ENCODE measurements at regions not wholly inside any gene's neighbourhood (a gene's known extent, or its start where the extent isn't known, plus 50 kb on each side); places are given as distances from the start of the nearest gene placed in this dataset.
"Not testable (repeated sequence)": the region's sequence is repeated elsewhere in the genome, so short reads cannot be mapped to it uniquely, and the experiment has no call there.

DNA sequence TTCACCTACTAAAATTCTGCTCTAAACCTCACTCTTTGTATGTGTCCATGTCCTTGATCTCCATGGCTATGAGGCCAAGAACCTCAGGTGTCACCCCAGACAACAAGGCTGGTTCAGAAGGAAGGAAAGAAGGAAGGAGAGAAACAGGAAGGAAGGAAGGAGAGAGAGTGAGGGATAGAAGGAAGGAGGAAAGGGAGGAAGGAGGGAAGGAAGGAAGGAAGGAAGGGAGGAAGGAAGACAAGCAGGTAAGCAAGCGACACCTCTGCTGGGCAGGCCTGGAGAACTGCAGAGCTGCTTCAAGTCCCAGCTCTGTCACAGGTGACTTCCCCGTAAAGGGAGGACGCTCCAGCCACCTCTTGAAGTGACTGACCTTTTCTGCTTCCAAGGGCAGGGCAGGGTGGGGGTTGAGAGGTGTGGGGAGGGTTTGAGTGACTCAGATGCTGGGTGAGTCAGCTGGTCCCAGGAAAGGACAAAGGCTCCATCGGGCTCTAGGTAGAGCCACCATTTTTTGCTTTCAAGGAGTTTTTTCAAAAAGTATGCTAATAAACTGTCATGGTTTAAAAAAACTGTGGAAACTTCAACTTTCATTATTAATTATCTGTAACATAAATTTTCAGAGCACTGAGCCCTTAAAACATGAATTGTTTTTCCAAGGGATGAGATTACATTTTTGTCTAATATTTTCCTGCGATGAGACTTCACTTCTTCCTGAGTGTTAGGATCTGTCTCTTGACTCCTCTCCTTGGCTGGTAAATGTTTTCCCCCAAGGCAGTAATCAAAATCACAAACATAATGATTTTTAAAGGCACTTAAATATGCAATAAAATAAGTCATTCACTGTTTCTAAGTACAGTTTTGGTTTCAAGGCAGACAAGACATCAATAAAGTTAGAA, 90.1 kb upstream of the L3MBTL4 start:
- Mint-ChIP-seq H3K27ac (no peak overlapping the region), H3K36me3 (no peaks in the 10 kb centered on the region), H3K4me3 (no peak overlapping the region), H3K9me3 (peaks cover 17% of the 10 kb centered on the region), H3K4me1 (no peaks in the 10 kb centered on the region)
- no peak for ATAC-seq
- DNase-seq (ENCODE audit: low spot score in 2 of 2) = no peak

DNA sequence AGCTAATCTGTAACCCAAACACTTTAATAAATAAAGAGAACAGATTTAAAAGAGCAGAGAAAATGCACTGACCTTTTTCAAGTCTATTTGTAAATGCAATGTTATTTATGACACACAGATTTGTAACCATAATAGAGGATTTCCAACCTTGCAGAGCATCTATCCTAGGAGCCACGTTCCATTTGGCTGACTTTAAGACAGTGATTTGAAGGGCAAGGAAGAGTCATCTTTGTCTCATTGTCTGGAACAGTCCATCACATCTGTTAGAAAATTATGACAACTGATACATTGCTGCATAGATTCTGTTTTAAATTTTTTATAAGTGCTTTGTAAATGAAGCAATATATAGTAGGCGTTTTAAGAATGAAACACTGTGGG, 90.8 kb upstream of the L3MBTL4 start:
- Mint-ChIP-seq H3K4me3 (no peak overlapping the region), H3K36me3 (no peaks in the 10 kb centered on the region), H3K4me1 (no peaks in the 10 kb centered on the region), H3K9me3 (peaks cover 17% of the 10 kb centered on the region), H3K27ac (no peak overlapping the region)
- ATAC-seq = no peak
- DNase-seq (ENCODE audit: low spot score in 2 of 2) = no peak

DNA sequence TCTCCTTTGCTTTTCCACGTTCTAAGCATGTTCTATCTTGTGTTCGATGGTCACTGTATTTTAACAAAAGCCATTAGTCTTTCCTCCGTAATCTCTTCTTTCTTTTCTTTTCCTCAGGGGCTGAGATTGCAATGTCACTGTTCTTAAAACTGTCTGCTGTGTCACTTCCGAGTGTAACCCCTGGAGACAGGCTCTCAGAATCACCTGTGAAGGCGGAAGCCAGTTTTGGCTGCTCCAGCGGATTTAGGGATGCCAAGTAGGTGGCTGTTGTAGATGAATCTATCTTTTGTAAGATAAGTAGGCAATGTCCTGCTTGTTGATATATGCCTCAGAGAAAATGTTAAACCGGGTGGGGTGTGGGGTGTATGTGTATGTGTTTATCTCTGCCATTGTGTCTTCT, 94.7 kb upstream of the L3MBTL4 start:
- ATAC-seq (no peak), DNase-seq (ENCODE audit: low spot score in 2 of 2) (no peak)
- H3K9me3 Mint-ChIP-seq = peaks cover 17% of the 10 kb centered on the region
- no peak overlapping the region for H3K4me3 Mint-ChIP-seq
- H3K27ac Mint-ChIP-seq = no peak overlapping the region
- no peaks in the 10 kb centered on the region for H3K36me3 Mint-ChIP-seq
- H3K4me1 Mint-ChIP-seq = no peaks in the 10 kb centered on the region

DNA sequence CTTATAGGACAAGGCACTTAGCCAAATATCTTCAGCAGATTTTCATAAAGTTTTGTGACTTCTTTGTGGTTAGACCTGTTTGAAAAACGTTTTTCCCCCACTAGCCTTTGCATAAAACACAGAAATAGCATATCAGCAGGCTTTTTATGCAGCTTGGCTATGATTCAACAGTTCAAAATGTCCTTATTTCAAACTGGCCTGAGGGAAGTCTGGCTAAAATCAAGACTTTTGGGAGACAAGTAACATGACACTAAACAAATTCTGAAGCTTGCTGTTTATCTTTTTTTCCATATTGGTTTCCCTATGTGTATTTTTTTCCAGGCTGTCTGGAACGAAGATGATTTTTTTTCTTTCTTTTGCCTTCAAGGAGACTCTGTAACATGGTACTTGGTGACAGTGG, 95.1 kb upstream of the L3MBTL4 start:
- ATAC-seq = no peak
- Mint-ChIP-seq H3K4me3 (no peak overlapping the region), H3K27ac (no peak overlapping the region), H3K9me3 (peaks cover 15% of the 10 kb centered on the region), H3K36me3 (no peaks in the 10 kb centered on the region), H3K4me1 (no peaks in the 10 kb centered on the region)
- DNase-seq (ENCODE audit: low spot score in 2 of 2) = no peak

DNA sequence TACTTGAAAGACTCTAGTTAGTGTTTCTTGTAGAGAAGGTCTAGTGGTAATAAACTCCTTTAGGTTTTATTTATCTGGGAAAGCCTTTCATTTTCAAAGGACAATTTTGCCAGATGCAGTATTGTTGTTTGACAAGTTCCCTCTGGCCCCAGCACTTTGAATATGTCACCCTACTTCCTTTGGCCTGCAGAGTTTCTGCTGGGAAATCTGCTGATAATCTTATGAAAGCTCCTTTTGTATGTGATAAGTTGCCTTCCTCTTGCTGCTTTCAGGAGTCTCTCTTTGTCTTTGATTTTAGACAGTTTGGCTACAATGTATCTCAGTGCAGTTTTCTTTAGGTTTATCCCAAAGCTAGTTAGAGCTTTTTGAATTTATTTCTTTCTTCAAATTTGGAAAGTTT, 106.2 kb upstream of the L3MBTL4 start:
- Mint-ChIP-seq H3K27ac (no peak overlapping the region), H3K4me3 (no peak overlapping the region), H3K4me1 (no peaks in the 10 kb centered on the region), H3K36me3 (no peaks in the 10 kb centered on the region), H3K9me3 (peaks cover 28% of the 10 kb centered on the region)
- no peak for DNase-seq (ENCODE audit: low spot score in 2 of 2)
- ATAC-seq = no peak

DNA sequence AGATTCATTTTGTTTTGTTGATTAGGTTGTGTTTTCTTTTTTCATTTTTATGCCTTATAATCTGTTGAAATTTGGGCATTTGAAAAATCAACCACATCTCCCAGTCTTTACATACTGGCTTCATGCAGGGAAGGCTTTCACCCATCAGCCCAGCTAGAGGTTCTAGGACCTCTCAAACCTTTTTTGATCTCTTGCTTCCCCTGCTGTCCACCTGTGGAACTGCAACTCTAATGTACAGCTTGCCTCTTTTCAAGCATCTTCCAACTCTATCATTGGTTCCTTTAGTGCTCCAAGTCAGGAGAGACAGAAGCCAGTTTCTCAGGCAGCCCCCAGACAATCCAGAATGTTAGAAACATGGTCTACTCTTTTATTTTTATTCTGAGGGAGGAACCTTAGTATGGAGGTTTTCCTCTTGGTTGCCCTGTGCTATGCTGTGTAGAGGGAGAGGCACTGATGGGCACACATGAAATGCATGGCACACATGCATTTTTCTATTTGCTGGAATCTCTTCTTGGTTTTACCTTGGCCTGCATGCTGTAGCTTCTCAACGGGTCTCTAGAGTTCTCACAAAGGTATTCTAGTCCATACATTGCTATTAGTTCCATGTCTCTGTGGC, 107.2 kb upstream of the L3MBTL4 start:
- no peak for ATAC-seq
- no peak overlapping the region for H3K4me3 Mint-ChIP-seq
- H3K27ac Mint-ChIP-seq = no peak overlapping the region
- no peak for DNase-seq (ENCODE audit: low spot score in 2 of 2)
- H3K9me3 Mint-ChIP-seq = peaks cover 22% of the 10 kb centered on the region
- H3K36me3 Mint-ChIP-seq = no peaks in the 10 kb centered on the region
- H3K4me1 Mint-ChIP-seq = no peaks in the 10 kb centered on the region

DNA sequence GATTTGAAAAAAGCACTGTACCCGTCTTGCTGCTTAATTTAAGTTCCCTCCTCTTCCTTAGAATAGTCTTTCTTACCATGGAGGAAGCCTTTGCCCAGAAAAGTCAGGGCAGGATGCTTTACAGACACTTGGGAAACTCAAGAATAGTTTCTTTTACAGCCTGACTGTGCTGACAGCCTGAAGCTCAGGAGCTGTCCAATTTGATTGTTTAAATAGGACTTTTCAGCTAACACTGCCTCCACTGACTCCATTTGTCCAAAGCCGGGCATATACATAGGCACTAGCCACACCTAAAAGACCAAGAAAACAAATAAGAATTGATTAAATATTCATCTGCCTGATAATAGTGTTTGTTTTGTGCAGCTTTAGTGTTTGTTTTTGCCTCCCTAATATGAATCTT, 110.9 kb upstream of the L3MBTL4 start:
- no peaks in the 10 kb centered on the region for H3K36me3 Mint-ChIP-seq
- DNase-seq (ENCODE audit: low spot score in 2 of 2) (no peak), ATAC-seq (no peak)
- no peak overlapping the region for H3K4me3 Mint-ChIP-seq
- no peak overlapping the region for H3K27ac Mint-ChIP-seq
- no peaks in the 10 kb centered on the region for H3K4me1 Mint-ChIP-seq
- peaks cover 24% of the 10 kb centered on the region for H3K9me3 Mint-ChIP-seq

DNA sequence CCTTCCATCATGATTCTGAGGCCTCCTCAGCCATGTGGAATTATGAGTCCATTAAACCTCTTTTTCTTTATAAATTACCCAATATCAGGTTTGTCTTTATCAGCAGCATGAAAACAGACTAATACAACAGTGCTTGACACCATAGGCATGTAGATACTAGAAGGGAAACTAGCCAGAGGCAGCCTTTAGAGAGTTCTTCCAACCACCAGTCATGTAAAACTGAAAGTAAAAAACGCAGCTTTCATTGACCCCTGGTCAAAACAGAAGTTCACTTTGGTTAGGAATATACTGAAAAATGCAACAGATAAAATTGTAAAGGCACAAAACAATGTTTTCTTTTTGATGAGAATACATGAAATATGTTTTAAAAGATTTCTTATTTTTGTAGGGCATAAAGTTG, 122.8 kb upstream of the L3MBTL4 start:
- Mint-ChIP-seq H3K36me3 (no peaks in the 10 kb centered on the region), H3K4me3 (no peak overlapping the region), H3K4me1 (no peaks in the 10 kb centered on the region), H3K27ac (no peak overlapping the region), H3K9me3 (peaks cover 13% of the 10 kb centered on the region)
- ATAC-seq = no peak
- DNase-seq (ENCODE audit: low spot score in 2 of 2) = no peak

DNA sequence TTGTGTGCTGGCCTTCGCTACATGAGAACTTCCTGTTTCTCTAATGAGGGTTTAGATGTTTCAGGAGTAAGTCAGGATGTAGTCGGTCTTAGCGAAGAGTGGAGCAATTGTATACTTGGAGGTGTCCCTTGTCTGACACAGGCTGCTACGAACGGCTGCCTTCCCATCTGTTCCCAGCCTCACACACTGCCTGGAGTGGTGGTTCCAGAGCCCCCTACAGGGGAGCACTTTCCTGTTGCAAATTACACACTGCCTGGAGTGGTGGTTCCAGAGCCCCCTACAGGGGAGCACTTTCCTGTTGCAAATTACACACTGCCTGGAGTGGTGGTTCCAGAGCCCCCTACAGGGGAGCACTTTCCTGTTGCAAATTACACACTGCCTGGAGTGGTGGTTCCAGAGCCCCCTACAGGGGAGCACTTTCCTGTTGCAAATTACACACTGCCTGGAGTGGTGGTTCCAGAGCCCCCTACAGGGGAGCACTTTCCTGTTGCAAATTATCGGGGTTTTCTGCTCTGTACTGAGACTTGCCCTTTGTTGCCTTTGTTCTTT, 126.5 kb upstream of the L3MBTL4 start:
- ATAC-seq; H3K4me3 Mint-ChIP-seq; H3K36me3 Mint-ChIP-seq; DNase-seq (ENCODE audit: low spot score in 2 of 2); H3K4me1 Mint-ChIP-seq; H3K27ac Mint-ChIP-seq: not testable (repeated sequence)
- H3K9me3 Mint-ChIP-seq = peaks cover 15% of the 10 kb centered on the region

DNA sequence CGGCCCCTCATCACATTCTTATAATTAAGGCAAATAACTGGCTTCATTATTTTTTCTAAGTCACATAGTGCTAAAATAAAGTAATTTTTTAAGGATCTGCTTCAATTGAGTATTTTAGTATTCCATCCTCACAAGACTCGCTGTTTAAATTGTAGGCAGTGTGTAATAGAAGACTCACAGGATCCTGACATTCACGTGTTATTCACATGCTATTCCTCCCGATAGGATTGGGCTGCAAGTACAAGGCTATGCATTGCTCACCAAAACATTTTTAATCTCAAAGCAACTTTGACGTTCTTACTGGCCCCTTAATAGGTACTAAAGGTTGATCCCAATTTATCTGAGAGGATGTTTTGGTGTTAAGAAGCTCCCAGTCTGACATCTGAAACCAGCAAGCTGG, 127.6 kb upstream of the L3MBTL4 start:
- H3K36me3 Mint-ChIP-seq = no peaks in the 10 kb centered on the region
- peaks cover 12% of the 10 kb centered on the region for H3K9me3 Mint-ChIP-seq
- H3K4me3 Mint-ChIP-seq = no peak overlapping the region
- ATAC-seq (no peak), DNase-seq (ENCODE audit: low spot score in 2 of 2) (no peak)
- H3K4me1 Mint-ChIP-seq = no peaks in the 10 kb centered on the region
- H3K27ac Mint-ChIP-seq = no peak overlapping the region

DNA sequence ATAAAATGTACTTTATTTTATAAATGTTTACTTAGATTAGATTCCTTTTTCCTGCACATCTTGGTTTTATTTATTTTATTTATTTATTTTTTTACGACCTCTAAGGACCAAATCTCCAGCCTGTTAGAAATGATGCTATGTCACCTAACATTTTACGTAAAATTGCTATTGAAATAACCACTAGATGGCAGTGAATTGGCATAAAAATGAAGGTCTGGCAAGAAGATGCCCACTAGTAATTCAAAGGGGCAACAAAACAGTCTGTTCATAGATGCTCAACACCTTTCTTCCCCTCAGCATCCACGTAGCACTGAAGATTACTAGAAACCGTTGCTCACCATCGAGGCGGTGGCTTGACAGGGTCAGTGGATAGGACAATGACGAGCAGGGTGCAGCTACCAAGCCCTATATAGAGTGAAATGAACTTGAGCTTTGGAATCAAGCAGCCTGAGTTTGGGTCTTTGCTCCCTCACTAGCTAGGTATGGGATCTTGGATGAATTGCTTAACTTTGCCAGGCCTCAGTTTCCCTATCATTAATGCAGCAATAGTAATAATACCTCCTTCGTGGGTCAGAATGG, 128.7 kb upstream of the L3MBTL4 start:
- ATAC-seq (no peak), DNase-seq (ENCODE audit: low spot score in 2 of 2) (no peak)
- Mint-ChIP-seq H3K9me3 (peaks cover 11% of the 10 kb centered on the region), H3K4me3 (no peak overlapping the region), H3K36me3 (no peaks in the 10 kb centered on the region), H3K4me1 (no peaks in the 10 kb centered on the region), H3K27ac (no peak overlapping the region)

DNA sequence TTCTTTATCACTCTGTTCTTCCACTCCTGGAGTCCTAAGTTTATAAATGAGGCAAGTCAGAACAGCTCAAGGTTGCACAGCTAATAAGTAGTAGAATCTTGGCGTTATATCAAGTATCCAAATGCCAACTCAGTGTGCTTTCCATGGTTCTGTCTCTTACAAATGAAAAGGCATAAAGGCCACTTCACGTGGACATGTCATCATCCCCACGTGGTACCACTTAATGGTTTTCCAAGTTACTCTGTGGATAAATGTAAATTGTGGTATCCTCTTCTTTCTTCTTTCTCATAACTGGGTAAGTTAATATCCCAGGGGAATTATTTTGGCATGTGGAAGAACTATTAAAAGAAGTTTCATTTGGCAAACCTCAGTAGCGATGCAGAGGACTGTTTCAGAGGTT, 131.5 kb upstream of the L3MBTL4 start:
- H3K4me3 Mint-ChIP-seq = no peak overlapping the region
- H3K4me1 Mint-ChIP-seq = no peaks in the 10 kb centered on the region
- peaks cover 17% of the 10 kb centered on the region for H3K9me3 Mint-ChIP-seq
- H3K36me3 Mint-ChIP-seq = no peaks in the 10 kb centered on the region
- ATAC-seq (no peak), DNase-seq (ENCODE audit: low spot score in 2 of 2) (no peak)
- H3K27ac Mint-ChIP-seq = no peak overlapping the region

DNA sequence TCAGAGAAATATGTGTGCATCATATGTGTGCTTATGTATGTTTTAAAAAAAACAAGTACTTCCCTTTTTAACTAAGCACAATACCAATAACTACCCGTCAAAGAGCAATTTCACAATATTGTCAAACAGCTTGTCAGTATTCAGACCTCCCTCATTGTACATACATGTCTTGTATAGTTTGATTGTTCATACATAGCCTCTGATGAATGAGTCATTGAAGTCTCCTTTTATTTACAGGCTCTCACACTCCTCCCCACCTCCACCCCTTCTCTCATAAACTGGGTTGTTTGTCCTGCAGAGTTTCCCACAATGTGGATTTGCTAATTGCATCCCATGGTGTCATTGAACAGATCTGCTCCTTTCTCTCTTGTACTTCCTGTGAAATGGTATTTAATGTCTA, 132.8 kb upstream of the L3MBTL4 start:
- no peak for DNase-seq (ENCODE audit: low spot score in 2 of 2)
- Mint-ChIP-seq H3K9me3 (peaks cover 21% of the 10 kb centered on the region), H3K36me3 (no peaks in the 10 kb centered on the region), H3K4me3 (no peak overlapping the region), H3K4me1 (no peaks in the 10 kb centered on the region), H3K27ac (no peak overlapping the region)
- no peak for ATAC-seq

DNA sequence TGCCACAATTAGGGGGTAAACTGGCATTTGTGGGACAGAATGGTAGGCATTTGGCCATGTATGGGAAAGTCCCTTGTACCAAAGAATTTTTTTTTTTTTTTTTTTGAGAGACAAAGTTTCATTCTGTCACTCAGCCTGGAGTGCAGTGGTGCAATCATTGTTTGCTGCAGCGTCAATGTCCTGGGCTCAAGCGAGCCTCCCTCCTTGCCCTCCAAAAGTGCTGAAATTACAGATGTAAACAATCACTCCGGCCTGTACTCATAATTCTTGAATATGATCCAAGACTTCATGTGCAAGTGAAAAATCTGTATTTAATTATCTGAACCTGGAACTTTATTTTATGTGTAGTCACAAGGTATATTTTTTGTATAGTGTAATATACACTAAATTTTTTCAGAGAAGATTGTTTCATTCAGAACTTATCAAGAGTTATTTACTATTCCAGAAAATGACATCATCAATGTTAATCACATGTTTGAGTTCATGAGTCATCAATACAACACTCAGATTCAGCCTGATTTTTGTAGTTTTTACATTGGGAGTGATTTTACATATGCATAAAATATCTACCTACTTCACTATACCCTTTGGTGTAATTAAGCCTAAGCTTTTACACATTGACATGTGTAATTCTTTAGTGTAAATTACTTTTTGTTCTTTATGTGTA, 138.7 kb upstream of the L3MBTL4 start:
- H3K27ac Mint-ChIP-seq = no peak overlapping the region
- H3K36me3 Mint-ChIP-seq = no peaks in the 10 kb centered on the region
- no peak overlapping the region for H3K4me3 Mint-ChIP-seq
- DNase-seq (ENCODE audit: low spot score in 2 of 2) (no peak), ATAC-seq (no peak)
- H3K4me1 Mint-ChIP-seq = no peaks in the 10 kb centered on the region
- peaks cover 21% of the 10 kb centered on the region for H3K9me3 Mint-ChIP-seq

DNA sequence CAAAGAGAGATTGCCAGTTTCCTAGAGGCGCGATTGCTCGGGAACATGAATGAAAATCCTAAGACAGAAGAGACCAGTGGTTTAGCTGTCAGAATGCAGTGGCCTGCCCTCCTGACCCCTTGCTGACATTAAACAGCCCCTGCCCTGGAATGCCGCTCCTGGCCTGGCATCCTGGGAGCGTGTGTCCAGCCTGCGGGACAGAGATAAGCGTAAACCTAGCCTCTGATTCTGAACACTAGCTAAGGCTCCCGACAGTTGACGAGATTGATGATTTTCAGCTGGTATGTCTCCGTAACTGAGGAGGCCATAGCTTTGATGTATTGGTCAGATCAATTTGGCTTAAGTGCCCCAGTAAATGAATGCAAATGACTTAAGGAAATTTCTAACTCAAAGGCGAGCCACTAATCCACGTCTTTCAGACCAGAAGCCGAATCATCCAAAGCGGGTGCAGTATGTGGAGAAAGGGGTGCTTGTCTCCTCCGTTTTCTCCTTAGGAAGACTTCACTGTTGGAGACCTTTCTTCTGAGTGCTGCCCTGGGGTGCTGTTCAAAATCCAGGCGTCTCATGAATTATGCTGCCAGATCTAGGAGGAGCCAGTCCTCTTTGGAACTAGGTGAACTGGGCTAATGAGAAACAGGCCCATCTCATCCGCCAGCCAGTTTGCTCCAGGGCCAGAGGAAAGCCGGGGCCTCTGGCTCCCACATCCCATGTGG, 142.5 kb upstream of the L3MBTL4 start:
- no peak overlapping the region for H3K27ac Mint-ChIP-seq
- H3K36me3 Mint-ChIP-seq = no peaks in the 10 kb centered on the region
- DNase-seq (ENCODE audit: low spot score in 2 of 2) (no peak), ATAC-seq (no peak)
- H3K4me3 Mint-ChIP-seq = no peak overlapping the region
- no peaks in the 10 kb centered on the region for H3K4me1 Mint-ChIP-seq
- H3K9me3 Mint-ChIP-seq = peaks cover 3% of the 10 kb centered on the region
